Astrocyte (in vitro differentiated cells and primary cell): ENCODE measurements at regions not wholly inside any gene's neighbourhood (a gene's known extent, or its start where the extent isn't known, plus 50 kb on each side); places are given as distances from the start of the nearest gene placed in this dataset.

Experiments
- CTCF ChIP-seq: IDR thresholded peaks from 2 replicates; pipeline ENCODE4 v1.5.1; 2011; ENCODE audit warnings: low read depth, mild to moderate bottlenecking, inconsistent platforms, low read length, moderate library complexity; ENCODE audit not compliant: insufficient read depth
- EZH2 ChIP-seq: IDR thresholded peaks from 2 replicates; pipeline ENCODE4 v1.6.1; 2012; ENCODE audit warnings: mild to moderate bottlenecking, low read length, inconsistent platforms; ENCODE audit not compliant: insufficient read depth

- TF ChIP-seq CTCF = no peak
- TF ChIP-seq EZH2 = no peak
These were observed 422.2 kb upstream of the SULF2 start for GRCh38 chr20:48207505-48207904.
